GM21526 (cell line): ENCODE measurements at regions not wholly inside any gene's neighbourhood (a gene's known extent, or its start where the extent isn't known, plus 50 kb on each side); places are given as distances from the start of the nearest gene placed in this dataset.

Experiments
- ATAC-seq: cut with Tn5 transposase; IDR thresholded peaks from one replicate; pipeline ENCODE4 v1.9.1; 2021; ENCODE audit warnings: moderate library complexity; ENCODE audit not compliant: unreplicated experiment, low FRiP score

- no peak for ATAC-seq
Observed at GRCh38 chr1:234731569-234732085, 121.6 kb upstream of the IRF2BP2 start.

DNA sequence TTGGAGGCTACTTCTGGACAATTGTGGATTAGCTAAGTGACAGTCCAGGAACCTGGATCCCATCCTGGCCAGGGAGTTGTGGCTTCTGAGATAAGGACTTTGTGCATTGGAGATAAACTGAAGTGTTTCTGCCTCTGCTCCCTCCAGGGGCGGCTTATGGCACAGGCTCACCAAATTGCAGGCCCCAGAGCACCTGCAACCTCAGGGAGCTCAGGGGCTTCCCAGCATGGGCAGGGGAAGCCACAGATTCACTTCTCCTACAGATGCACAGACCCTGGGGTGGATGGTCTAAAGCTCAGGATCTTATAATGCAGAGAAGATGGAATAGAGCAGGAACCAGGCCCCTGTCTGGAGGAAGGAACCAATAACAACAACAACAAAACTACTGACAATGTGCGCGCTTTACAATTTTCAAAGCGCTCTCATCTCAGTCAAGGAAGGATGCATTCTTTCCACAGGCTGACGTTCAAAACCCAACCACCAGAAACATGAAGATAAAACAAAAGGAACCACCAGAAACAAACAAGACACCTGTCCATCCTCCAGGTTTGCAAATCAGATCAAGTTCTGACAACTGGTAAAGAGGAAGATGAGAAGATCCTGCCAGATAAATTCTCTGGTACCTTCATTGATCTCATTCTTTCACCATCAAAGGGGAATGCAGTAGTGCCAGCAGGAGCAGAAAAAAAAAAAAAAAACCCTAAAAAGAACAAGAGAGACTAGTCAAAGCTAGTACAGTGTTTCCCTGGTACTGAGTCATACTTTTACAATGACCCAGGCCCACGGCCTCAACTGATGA, 121.0 kb upstream of the IRF2BP2 start:
- ATAC-seq, result peak; percentile 44

- ATAC-seq, result no peak
Observed at GRCh38 chr1:234730475-234730769, 120.4 kb upstream of the IRF2BP2 start.

DNA sequence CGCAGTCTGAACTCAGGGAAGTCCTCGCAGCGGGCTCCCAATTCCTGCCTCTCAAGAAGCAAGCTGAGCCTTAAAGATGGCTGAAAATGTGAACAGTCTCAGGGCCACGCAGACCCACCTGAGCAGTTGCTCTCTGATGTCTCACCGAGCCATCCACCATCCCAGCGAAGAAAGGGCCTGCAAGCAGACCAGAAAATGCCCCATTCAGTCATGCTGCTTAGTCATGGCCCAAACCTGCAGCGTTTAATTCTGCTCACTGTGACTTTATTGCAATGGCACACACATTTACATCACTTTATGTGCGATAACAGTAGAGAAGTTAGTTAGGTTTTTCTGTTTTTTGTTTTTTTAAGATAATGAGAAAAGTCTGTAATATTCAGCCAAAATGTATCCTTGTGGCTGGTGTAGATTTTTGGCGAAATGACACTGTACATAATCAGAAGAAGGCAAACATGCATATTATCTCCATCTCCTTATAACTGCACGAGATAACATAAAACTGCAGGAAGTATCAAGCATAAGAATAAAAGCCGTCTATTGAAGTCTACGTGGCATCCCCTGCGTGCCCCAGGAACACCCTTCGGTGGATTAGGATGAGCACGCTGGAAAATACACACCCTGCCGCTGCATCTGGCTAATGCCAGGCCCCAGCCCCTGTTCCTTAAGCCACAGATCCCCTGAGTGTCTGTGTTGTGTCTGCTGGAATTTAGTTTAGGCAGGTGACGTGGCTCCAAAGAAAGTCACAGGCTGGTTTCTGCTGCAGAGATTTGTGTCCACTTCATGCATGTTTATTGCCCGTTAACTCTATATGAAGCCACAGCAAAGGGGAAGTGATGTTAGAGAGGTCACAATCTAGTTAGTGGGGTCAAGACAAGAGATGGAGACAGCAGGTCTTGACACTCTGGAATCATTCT, 119.8 kb upstream of the IRF2BP2 start:
- ATAC-seq, result no peak

- ATAC-seq, result no peak
Observed at GRCh38 chr1:234728740-234729139, 118.8 kb upstream of the IRF2BP2 start.

- ATAC-seq, result peak; percentile 40
Observed at GRCh38 chr1:234727018-234727940, 117.3 kb upstream of the IRF2BP2 start.

- ATAC-seq, result no peak
Observed at GRCh38 chr1:234726359-234726943, 116.5 kb upstream of the IRF2BP2 start.

DNA sequence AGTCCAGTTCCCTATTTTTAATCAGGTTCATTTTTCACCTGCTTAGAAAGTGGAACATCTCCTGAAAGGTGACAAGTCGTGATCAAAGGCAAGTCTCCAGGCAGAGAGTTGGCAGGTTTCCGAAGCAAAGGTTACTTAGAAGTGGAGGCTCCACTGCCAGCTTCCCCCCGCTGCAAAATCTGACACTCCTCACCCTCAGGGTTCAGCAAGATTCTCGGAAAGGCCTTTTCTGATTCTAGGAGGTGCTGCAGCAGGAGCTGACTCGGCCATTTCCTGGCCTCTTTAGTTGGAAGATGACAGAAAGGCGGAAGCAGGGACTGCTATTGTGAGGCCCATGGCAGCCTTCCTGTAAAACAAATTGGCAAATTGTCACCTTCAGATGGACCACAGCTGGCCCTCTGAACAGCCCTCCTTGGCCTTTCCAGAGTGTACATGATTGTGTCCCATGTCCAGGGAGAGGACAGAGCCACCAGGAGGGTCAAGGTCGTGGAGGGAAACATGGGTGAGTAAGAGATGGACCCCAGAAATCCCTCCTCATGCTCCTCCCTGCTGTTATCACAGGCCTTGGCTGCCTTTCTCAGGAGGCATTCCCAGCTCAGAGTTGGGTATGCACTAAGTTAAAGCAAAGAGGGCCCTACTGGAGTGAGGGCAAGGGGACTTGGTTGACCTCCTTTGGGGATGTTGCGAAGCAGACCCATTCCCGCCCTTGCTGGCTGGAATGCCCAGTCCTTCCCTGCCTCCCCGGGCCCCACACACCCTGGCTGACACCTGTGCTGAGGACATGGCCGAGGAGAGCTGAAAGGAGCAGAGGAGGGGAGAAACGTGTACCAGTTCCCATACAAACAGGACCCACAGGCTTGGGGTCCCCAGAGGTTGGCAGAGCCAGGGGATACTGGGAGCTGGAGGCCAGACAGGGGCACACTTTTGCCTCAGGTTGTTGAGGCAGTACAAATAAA, 115.5 kb upstream of the IRF2BP2 start:
- no peak for ATAC-seq

- peak; percentile 13 for ATAC-seq
Observed at GRCh38 chr1:234724516-234725176, 114.7 kb upstream of the IRF2BP2 start.

- ATAC-seq, result no peak
Observed at GRCh38 chr1:234722904-234723720, 113.1 kb upstream of the IRF2BP2 start.

DNA sequence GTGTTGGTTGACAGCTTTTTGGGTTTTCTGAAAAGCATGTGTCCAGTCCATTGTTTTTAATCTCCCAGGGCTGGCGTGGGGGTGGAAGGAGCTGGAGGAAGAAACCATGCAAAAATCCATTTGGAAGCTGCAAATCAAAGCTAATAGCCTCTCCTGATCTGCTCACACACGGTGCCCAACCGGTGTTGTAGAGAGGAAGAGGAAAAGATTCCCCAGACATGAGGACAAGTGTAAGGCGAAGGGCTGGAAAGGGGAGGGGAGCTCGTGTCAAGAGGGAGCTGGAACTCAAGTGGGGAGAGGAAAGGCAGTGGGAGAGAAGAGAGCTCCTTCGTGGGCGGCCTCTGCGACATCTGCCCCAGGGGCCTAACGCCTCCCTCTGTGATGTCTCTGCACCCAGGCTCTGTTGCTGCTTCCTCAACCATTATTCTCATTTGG, 112.3 kb upstream of the IRF2BP2 start:
- ATAC-seq, result no peak

DNA sequence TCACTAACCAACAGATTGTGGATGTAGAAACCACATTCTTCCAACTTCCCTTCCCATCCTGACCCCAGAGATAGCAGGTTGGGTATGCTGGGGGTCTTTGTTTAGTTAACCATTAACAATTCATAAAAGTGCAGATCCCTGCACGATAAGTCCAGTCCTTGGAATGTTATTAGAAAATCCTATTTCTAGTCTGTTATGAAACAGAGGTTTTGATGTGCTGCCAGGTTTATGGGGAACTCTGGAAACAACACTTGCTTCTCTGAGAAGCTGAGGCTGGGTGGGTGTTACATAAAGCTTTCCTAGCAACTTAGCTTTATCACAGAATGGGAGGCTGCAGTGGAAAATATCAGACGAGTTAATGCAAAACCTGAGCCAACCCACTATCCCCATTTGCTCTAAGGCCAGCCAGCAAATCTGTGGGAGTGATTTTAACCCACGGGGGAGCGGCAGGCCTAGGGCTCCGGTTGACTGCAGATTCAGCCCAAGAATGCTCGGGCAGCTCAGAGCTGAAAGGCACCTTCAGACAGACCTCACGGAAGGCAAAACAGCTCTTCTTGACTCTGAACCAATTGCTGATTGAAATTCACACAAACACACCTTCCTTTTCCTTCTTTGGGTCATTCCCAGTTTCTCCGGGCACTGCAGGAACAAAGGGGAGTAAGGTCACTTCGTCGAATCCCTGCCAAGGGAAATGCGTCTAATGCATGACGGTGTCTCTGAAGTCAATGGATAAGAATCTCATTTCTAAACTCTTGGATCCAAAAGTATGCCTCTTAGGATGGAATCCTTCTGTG, 111.7 kb upstream of the IRF2BP2 start:
- no peak for ATAC-seq

DNA sequence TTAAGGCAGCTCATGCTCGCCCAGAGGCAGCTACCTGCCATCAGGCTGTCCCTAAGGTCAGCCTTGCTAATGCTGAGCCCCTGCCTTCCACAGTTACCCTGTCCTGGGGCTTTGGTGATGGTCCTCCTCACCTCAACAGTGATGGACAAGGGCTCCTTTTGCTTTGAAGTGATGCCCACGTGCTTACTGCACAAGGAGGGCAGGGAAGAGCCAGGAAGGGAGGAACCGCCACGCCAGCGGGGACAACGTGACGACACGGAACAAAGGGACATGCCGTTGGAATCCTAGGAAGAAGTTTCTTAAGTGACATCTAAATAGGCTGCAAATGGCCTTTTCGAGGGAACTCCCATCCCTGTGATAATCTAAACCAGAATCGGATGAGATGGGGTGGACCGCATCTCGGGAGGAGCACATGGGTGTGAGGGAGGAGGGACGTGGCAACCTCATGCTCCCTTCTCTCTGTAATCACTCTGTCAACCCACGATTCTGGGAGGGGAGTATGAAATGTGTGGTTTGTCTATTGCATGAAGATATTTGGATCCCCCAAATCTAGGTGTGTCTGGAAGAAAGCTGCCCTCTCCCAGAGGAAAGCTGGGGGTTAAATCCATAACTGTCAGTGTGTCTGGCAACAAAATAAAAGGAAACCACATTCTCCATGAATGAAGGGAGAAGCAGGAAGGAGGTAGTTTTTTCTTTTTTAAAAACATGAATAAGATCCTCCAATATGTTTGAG, 110.9 kb upstream of the IRF2BP2 start:
- ATAC-seq, result no peak

DNA sequence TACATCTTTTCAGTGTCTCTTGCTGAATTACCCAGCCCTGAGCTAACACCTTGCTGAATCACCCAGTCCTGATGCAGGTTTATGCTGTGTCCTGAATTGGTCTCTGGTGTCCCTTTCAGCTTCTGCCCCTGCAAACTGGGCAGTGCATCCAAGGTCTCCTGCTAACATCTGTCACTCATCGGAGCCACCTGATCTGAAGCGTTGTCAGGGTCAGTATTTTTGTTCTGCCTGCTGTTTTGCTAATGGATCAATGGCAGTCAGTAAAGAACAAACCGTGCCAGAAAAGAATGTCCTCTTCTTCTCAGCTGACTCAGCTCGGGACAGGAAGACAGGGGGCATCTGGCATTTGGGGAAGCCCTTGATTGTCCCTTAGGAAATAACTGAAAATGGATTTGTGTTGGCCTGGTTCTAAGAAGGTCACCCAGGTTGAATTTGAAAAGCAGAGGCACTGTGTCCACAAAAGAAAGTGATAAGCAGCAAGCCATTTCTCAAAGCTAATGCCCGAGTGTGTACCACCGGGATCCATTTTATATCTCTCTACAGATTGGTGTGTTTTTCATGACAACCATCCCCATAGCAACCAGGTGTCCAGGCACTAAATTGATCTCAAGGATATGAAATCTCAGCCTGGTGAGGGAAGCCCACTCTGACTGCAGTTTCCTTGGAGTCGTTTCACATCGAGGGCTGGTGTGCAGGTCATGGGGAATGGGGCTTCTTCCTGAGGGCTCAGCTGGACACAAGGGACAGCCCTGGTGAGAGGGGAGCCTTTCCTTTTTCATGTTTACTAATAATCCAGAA, 109.7 kb upstream of the IRF2BP2 start:
- no peak for ATAC-seq
